Mesendoderm (in vitro differentiated cells): ENCODE measurements at regions not wholly inside any gene's neighbourhood (a gene's known extent, or its start where the extent isn't known, plus 50 kb on each side); places are given as distances from the start of the nearest gene placed in this dataset.

Source experiments
- DNase-seq: peaks from one replicate; pipeline ENCODE4 v3.0.0; 2013
- H2AK5ac ChIP-seq: 2 replicates; pipeline ENCODE4 v1.6.1; 2013; ENCODE audit warnings: low read length, inconsistent platforms
- H2BK120ac ChIP-seq: 2 replicates; pipeline ENCODE4 v1.6.1; 2013; ENCODE audit warnings: low read depth, mild to moderate bottlenecking, low read length, moderate library complexity, mixed read lengths
- H2BK15ac ChIP-seq: replicated peaks from 2 replicates; pipeline ENCODE4 v1.6.1; 2013; ENCODE audit warnings: low read depth, mild to moderate bottlenecking, moderate library complexity
- H2BK5ac ChIP-seq: 2 replicates; pipeline ENCODE4 v1.6.1; 2013; ENCODE audit warnings: low read length, inconsistent platforms
- H3K18ac ChIP-seq: 2 replicates; pipeline ENCODE4 v1.6.1; 2013; ENCODE audit warnings: mild to moderate bottlenecking, low read length, mixed read lengths
- H3K23ac ChIP-seq: one replicate; pipeline ENCODE4 v1.6.1; 2013; ENCODE audit warnings: low read length
- H3K27ac ChIP-seq: 2 replicates; pipeline ENCODE4 v1.5.1; 2013; ENCODE audit warnings: low read depth, mild to moderate bottlenecking, inconsistent platforms, low read length, moderate library complexity
- H3K27me3 ChIP-seq: 2 replicates; pipeline ENCODE4 v1.6.1; 2013; ENCODE audit warnings: low read length, control low read depth, mild to moderate bottlenecking, inconsistent platforms; ENCODE audit not compliant: insufficient read depth, poor library complexity
- H3K36me3 ChIP-seq: 2 replicates; pipeline ENCODE4 v1.6.1; 2013; ENCODE audit warnings: low read length, inconsistent platforms; ENCODE audit not compliant: control insufficient read depth, insufficient read depth
- H3K4ac ChIP-seq: one replicate; pipeline ENCODE4 v1.6.1; 2013; ENCODE audit warnings: low read depth, mild to moderate bottlenecking, low read length, moderate library complexity
- H3K4me1 ChIP-seq: 2 replicates; pipeline ENCODE4 v1.6.1; 2013; ENCODE audit warnings: low read depth, low read length, inconsistent platforms; ENCODE audit not compliant: control insufficient read depth
- H3K4me2 ChIP-seq: 2 replicates; pipeline ENCODE4 v1.6.1; 2013; ENCODE audit warnings: low read length
- H3K4me3 ChIP-seq: 2 replicates; pipeline ENCODE4 v1.5.1; 2013; ENCODE audit warnings: mild to moderate bottlenecking, low read length
- H3K56ac ChIP-seq: one replicate; pipeline ENCODE4 v1.6.1; 2013; ENCODE audit warnings: low read length
- H3K79me1 ChIP-seq: 2 replicates; pipeline ENCODE4 v1.6.1; 2013; ENCODE audit warnings: low read length, inconsistent platforms
- H3K79me2 ChIP-seq: 2 replicates; pipeline ENCODE4 v1.6.1; 2013; ENCODE audit warnings: mild to moderate bottlenecking, low read length; ENCODE audit not compliant: control insufficient read depth, insufficient read depth
- H3K9ac ChIP-seq: 2 replicates; pipeline ENCODE4 v1.6.1; 2013; ENCODE audit warnings: low read length, inconsistent platforms
- H4K5ac ChIP-seq: one replicate; pipeline ENCODE4 v1.6.1; 2013; ENCODE audit warnings: low read length
- H4K8ac ChIP-seq: one replicate; pipeline ENCODE4 v1.6.1; 2013; ENCODE audit warnings: low read depth, mild to moderate bottlenecking, control low read depth, low read length, moderate library complexity
- WGBS: extraction: QIAGEN DNeasy Blood & Tissue Kit; methylation state at CpG from one replicate; pipeline ENCODE4 v1.1.7; 2013; ENCODE audit warnings: low lambda C conversion rate, missing lambda C conversion rate; ENCODE audit not compliant: insufficient coverage; ENCODE audit errors: extremely low coverage; 5-methylcytosine and 5-hydroxymethylcytosine counted together

- H4K8ac ChIP-seq = no peak overlapping the region
- no peak overlapping the region for H2BK120ac ChIP-seq
- peaks cover 2% of the 10 kb centered on the region for H3K4me1 ChIP-seq
- H3K27ac ChIP-seq = no peak overlapping the region
- H3K4me3 ChIP-seq = no peak overlapping the region
- no peak overlapping the region for H4K5ac ChIP-seq
- H3K23ac ChIP-seq = no peak overlapping the region
- no peaks in the 10 kb centered on the region for H3K27me3 ChIP-seq
- no peak overlapping the region for H2BK15ac ChIP-seq
- no peak overlapping the region for H2AK5ac ChIP-seq
- no peaks in the 10 kb centered on the region for H3K36me3 ChIP-seq
- H3K18ac ChIP-seq = no peak overlapping the region
- no peak overlapping the region for H3K4ac ChIP-seq
- no peaks in the 10 kb centered on the region for H3K79me1 ChIP-seq
- H3K4me2 ChIP-seq = no peak overlapping the region
- no CpG with 5 or more reads among the region's 6 CpGs for WGBS
- H3K79me2 ChIP-seq = no peaks in the 10 kb centered on the region
- no peak overlapping the region for H3K56ac ChIP-seq
- H3K9ac ChIP-seq = no peak overlapping the region
- H2BK5ac ChIP-seq = no peak overlapping the region
- no peak for DNase-seq
Measured at GRCh38 chr3:171965067-171965712, 74.2 kb upstream of the FNDC3B start.

GRCh38 chr3:171966533-171967136 is 72.7 kb upstream of the FNDC3B start:
- no CpG with 5 or more reads among the region's 3 CpGs for WGBS
- no peak overlapping the region for H3K56ac ChIP-seq
- H3K27me3 ChIP-seq = no peaks in the 10 kb centered on the region
- H3K18ac ChIP-seq = no peak overlapping the region
- no peak overlapping the region for H4K8ac ChIP-seq
- peaks cover 2% of the 10 kb centered on the region for H3K4me1 ChIP-seq
- H2BK120ac ChIP-seq = no peak overlapping the region
- no peak overlapping the region for H3K27ac ChIP-seq
- no peak overlapping the region for H3K9ac ChIP-seq
- H3K23ac ChIP-seq = no peak overlapping the region
- H4K5ac ChIP-seq = no peak overlapping the region
- H3K4me2 ChIP-seq = no peak overlapping the region
- no peaks in the 10 kb centered on the region for H3K79me1 ChIP-seq
- no peaks in the 10 kb centered on the region for H3K79me2 ChIP-seq
- H3K4me3 ChIP-seq = no peak overlapping the region
- H2BK15ac ChIP-seq = no peak overlapping the region
- H3K36me3 ChIP-seq = no peaks in the 10 kb centered on the region
- no peak overlapping the region for H2AK5ac ChIP-seq
- H3K4ac ChIP-seq = no peak overlapping the region
- no peak overlapping the region for H2BK5ac ChIP-seq
- no peak for DNase-seq

DNA sequence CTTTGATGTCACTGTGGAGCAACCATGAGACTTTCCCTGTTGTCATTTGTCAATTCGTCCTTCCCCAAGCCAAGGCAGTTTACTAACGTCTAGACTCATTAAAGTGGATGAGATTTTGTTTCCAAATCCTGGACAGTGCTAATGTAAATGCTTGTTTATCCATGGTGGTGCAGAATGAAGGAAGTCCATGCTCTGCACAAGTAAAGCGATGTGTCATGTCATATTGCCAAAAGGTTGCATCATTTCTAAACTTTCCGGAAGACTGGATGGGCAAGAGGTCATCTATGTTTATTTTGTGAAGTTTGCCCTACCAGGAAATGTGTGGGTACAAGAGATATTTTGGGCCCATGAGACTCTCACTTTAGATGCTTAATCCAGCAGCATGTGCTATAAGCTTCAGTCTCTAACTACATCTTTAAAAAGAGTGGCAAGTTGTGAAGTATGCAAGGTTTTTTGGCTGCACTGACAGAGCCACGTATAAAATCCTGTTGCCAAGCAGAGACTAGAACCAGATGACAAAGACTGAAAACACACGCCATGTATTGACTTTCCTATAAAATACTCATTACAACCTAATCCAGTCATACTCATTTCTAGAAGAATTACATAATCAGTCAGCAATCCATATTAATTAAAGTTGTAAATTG is 72.1 kb upstream of the FNDC3B start:
- Histone ChIP-seq H2BK120ac (no peak overlapping the region), H3K79me1 (no peaks in the 10 kb centered on the region), H3K56ac (no peak overlapping the region), H3K4me1 (peaks cover 2% of the 10 kb centered on the region), H3K27ac (no peak overlapping the region), H4K8ac (no peak overlapping the region), H3K4me3 (no peak overlapping the region), H3K4ac (no peak overlapping the region), H4K5ac (no peak overlapping the region), H3K9ac (no peak overlapping the region), H3K36me3 (no peaks in the 10 kb centered on the region), H2AK5ac (no peak overlapping the region), H2BK15ac (no peak overlapping the region), H3K4me2 (no peak overlapping the region), H3K79me2 (no peaks in the 10 kb centered on the region), H2BK5ac (no peak overlapping the region), H3K27me3 (no peaks in the 10 kb centered on the region), H3K18ac (no peak overlapping the region), H3K23ac (no peak overlapping the region)
- peak; percentile 55 for DNase-seq
- no CpG with 5 or more reads among the region's 6 CpGs for WGBS

- H2AK5ac ChIP-seq = no peak overlapping the region
- no peak overlapping the region for H3K23ac ChIP-seq
- no peaks in the 10 kb centered on the region for H3K27me3 ChIP-seq
- H4K5ac ChIP-seq = no peak overlapping the region
- H3K79me2 ChIP-seq = no peaks in the 10 kb centered on the region
- H2BK120ac ChIP-seq = no peak overlapping the region
- no peak overlapping the region for H3K56ac ChIP-seq
- no peaks in the 10 kb centered on the region for H3K79me1 ChIP-seq
- no peak overlapping the region for H3K4ac ChIP-seq
- H3K27ac ChIP-seq = no peak overlapping the region
- H3K9ac ChIP-seq = no peak overlapping the region
- no peak overlapping the region for H3K4me2 ChIP-seq
- H3K4me1 ChIP-seq = peaks cover 2% of the 10 kb centered on the region
- H4K8ac ChIP-seq = no peak overlapping the region
- H3K18ac ChIP-seq = no peak overlapping the region
- H2BK15ac ChIP-seq = no peak overlapping the region
- no peaks in the 10 kb centered on the region for H3K36me3 ChIP-seq
- WGBS = no CpG with 5 or more reads among the region's 9 CpGs
- H3K4me3 ChIP-seq = no peak overlapping the region
- no peak overlapping the region for H2BK5ac ChIP-seq
- DNase-seq = no peak
Measured at GRCh38 chr3:171967932-171968678, 71.3 kb upstream of the FNDC3B start.

DNA sequence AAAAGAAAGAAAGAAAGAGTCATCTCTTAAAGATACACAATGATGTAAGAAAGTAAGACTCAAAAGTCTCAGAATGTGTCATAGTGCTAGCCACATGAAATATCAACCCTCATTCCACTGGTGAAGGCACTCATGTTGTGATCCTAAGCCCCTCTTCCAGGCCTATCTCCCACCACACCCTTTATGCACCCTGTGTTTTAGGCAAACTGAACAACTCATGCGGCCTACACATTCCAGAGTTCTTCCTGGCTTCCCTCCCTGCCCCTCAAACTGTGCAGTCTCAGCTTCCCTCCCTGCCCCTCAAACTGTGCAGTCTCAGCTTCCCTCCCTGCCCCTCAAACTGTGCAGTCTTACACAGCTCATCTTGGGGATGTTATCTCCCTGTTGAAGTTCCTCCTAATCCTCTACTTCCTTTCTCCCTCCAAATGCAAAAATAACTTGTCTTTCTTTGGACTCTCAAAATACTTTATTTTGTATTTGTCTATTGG is 69.0 kb upstream of the FNDC3B start:
- Histone ChIP-seq H4K5ac (no peak overlapping the region), H3K27ac (no peak overlapping the region), H2AK5ac (no peak overlapping the region), H3K36me3 (no peaks in the 10 kb centered on the region), H3K56ac (no peak overlapping the region), H3K4me1 (peaks cover 7% of the 10 kb centered on the region), H2BK15ac (no peak overlapping the region), H3K79me2 (no peaks in the 10 kb centered on the region), H3K18ac (no peak overlapping the region), H3K27me3 (no peaks in the 10 kb centered on the region), H3K9ac (no peak overlapping the region), H2BK5ac (no peak overlapping the region), H3K4me2 (no peak overlapping the region), H3K4ac (no peak overlapping the region), H2BK120ac (no peak overlapping the region), H3K4me3 (no peak overlapping the region), H3K79me1 (no peaks in the 10 kb centered on the region), H4K8ac (no peak overlapping the region), H3K23ac (no peak overlapping the region)
- DNase-seq = no peak
- no CpG with 5 or more reads among the region's 1 CpG for WGBS
